Endodermal cell (in vitro differentiated cells): ENCODE measurements at regions not wholly inside any gene's neighbourhood (a gene's known extent, or its start where the extent isn't known, plus 50 kb on each side); places are given as distances from the start of the nearest gene placed in this dataset.

ENCODE experiments used
- DNase-seq: peaks from one replicate; pipeline ENCODE4 v3.0.0-alpha.2; 2017
- H3K27ac ChIP-seq: 2 replicates; pipeline ENCODE4 v1.5.1; 2013; ENCODE audit warnings: mild to moderate bottlenecking, low read depth, low read length, moderate library complexity
- H3K27me3 ChIP-seq: 2 replicates; pipeline ENCODE4 v1.6.1; 2013; ENCODE audit warnings: mild to moderate bottlenecking, low read length, moderate library complexity; ENCODE audit not compliant: insufficient read depth, control insufficient read depth, poor library complexity, severe bottlenecking
- H3K36me3 ChIP-seq: 2 replicates; pipeline ENCODE4 v1.7.0; 2013; ENCODE audit warnings: mild to moderate bottlenecking, low read length, moderate library complexity; ENCODE audit not compliant: control insufficient read depth, insufficient read depth
- H3K4me1 ChIP-seq: one replicate; pipeline ENCODE4 v1.7.0; 2013; ENCODE audit warnings: low read length; ENCODE audit not compliant: control insufficient read depth, insufficient read depth
- H3K4me3 ChIP-seq: 2 replicates; pipeline ENCODE4 v1.5.1; 2013; ENCODE audit warnings: mild to moderate bottlenecking, low read length, moderate library complexity
- H3K9ac ChIP-seq: 2 replicates; pipeline ENCODE4 v1.6.1; 2013; ENCODE audit warnings: mild to moderate bottlenecking, low read length, moderate library complexity; ENCODE audit not compliant: poor library complexity, severe bottlenecking; ENCODE audit errors: extremely low read depth
- H3K9me3 ChIP-seq: 2 replicates; pipeline ENCODE4 v1.6.1; 2013; ENCODE audit warnings: mild to moderate bottlenecking, low read length, moderate library complexity; ENCODE audit not compliant: control insufficient read depth
- H3K27ac Mint-ChIP-seq: 2 replicates; pipeline ENCODE4 v1.8.0; 2020; ENCODE audit warnings: mixed read lengths
- H3K27me3 Mint-ChIP-seq: 2 replicates; pipeline ENCODE4 v1.8.0; 2021; ENCODE audit warnings: mild to moderate bottlenecking, mixed read lengths; ENCODE audit not compliant: insufficient read depth
- H3K36me3 Mint-ChIP-seq: 2 replicates; pipeline ENCODE4 v1.8.0; 2020; ENCODE audit warnings: low read depth, mixed read lengths
- H3K4me1 Mint-ChIP-seq: 2 replicates; pipeline ENCODE4 v1.8.0; 2020; ENCODE audit warnings: mixed read lengths
- H3K4me3 Mint-ChIP-seq: 2 replicates; pipeline ENCODE4 v1.8.0; 2020; ENCODE audit warnings: mild to moderate bottlenecking, moderate library complexity, mixed read lengths
- H3K9me3 Mint-ChIP-seq: 2 replicates; pipeline ENCODE4 v1.8.0; 2020; ENCODE audit warnings: mild to moderate bottlenecking, mixed read lengths
- WGBS, 2 experiments: methylation state at CpG; one replicate each; pipeline versions ENCODE4 v1.1.5 to v1.1.7; 2013; ENCODE audit warnings: missing lambda C conversion rate in 2 of 2, mixed read lengths in 1 of 2; ENCODE audit not compliant: insufficient coverage in 1 of 2, insufficient read length in 1 of 2; 5-methylcytosine and 5-hydroxymethylcytosine counted together
- TF ChIP-seq, protein P1 (sequence below): fragments of 200-600 bp; sonication (generic); conservative IDR thresholded peaks from 2 replicates; pipeline ENCODE4 v1.5.0; 2021; ENCODE audit warnings: antibody characterized with exemption, mild to moderate bottlenecking

DNA sequence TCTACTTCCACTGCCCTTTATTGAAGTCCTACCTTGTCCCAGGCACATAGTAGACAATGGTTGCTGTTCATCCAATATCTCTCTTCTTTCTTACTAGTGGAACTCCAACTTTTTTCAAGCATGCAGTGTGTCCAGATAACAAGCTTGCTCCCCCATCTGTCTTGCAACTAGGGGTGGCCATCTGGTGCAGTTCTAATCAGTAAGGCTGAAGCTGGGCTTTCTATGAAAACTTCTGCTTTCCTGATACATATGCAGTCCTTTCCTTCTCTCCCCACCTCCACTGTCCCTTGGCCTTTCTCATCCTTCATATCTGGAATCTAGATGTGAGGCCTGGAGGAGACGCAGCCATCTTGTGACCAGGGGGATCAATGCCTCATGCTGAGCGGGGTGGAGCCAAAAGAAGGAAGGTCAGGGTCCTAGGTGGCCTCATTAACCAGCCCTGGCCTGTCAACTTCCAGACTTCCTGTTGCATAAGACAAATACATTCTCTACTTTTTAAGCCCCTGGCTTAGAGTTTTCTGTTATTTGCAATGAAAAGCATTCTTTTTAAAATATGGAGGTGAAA, 59.6 kb upstream of the ZFP64 start:
- H3K27me3 Mint-ChIP-seq = no peaks in the 10 kb centered on the region
- H3K36me3 Mint-ChIP-seq = no peaks in the 10 kb centered on the region
- WGBS, 2 experiments = 91 to 92% methylated on average over 2 of the region's 2 CpGs

DNA sequence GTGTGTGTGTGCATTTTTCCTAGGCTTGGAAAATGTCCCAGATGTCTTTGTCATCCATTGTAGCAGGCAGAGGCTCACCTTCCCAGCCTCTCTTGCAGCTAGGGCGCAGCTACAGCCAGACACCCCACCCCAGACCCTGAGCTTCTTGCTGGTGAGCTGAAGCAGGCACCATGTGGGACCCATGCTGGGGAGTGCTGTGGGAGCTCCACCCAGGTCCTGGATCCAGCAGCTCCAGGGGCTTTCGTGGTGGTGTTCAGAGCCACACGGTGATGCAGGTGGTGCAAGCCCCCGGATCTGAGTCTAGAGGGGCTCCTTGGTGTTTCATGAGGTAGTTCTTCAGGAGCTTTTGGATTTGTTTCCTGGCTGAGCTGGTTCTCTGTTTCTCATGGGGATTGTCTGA, 56.0 kb upstream of the ZFP64 start:
- WGBS, 2 experiments = 89% methylated on average over 3 to 4 of the region's 4 CpGs
- TF ChIP-seq, protein P1, sequence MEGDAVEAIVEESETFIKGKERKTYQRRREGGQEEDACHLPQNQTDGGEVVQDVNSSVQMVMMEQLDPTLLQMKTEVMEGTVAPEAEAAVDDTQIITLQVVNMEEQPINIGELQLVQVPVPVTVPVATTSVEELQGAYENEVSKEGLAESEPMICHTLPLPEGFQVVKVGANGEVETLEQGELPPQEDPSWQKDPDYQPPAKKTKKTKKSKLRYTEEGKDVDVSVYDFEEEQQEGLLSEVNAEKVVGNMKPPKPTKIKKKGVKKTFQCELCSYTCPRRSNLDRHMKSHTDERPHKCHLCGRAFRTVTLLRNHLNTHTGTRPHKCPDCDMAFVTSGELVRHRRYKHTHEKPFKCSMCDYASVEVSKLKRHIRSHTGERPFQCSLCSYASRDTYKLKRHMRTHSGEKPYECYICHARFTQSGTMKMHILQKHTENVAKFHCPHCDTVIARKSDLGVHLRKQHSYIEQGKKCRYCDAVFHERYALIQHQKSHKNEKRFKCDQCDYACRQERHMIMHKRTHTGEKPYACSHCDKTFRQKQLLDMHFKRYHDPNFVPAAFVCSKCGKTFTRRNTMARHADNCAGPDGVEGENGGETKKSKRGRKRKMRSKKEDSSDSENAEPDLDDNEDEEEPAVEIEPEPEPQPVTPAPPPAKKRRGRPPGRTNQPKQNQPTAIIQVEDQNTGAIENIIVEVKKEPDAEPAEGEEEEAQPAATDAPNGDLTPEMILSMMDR = no peak
- no peaks in the 10 kb centered on the region for H3K27me3 ChIP-seq
- H3K36me3 Mint-ChIP-seq = no peaks in the 10 kb centered on the region
- no peaks in the 10 kb centered on the region for H3K4me1 ChIP-seq
- H3K4me1 Mint-ChIP-seq = peaks cover 2% of the 10 kb centered on the region
- peaks cover 4% of the 10 kb centered on the region for H3K9me3 Mint-ChIP-seq
- H3K4me3 ChIP-seq = no peak overlapping the region
- no peak overlapping the region for H3K27ac Mint-ChIP-seq
- H3K27me3 Mint-ChIP-seq = no peaks in the 10 kb centered on the region
- H3K9me3 ChIP-seq = no peaks in the 10 kb centered on the region
- no peak overlapping the region for H3K4me3 Mint-ChIP-seq
- H3K9ac ChIP-seq = no peak overlapping the region
- no peak for DNase-seq
- H3K27ac ChIP-seq = no peak overlapping the region
- H3K36me3 ChIP-seq = no peaks in the 10 kb centered on the region

More for the DNA sequence above, 59.6 kb upstream of the ZFP64 start:
- Histone ChIP-seq H3K27ac (no peak overlapping the region), H3K4me1 (no peaks in the 10 kb centered on the region), H3K9me3 (no peaks in the 10 kb centered on the region), H3K27me3 (no peaks in the 10 kb centered on the region), H3K36me3 (no peaks in the 10 kb centered on the region), H3K9ac (no peak overlapping the region), H3K4me3 (no peak overlapping the region)
- TF ChIP-seq, protein P1 = no peak
- H3K4me3 Mint-ChIP-seq = no peak overlapping the region
- no peak for DNase-seq
- peaks cover 4% of the 10 kb centered on the region for H3K9me3 Mint-ChIP-seq
- no peaks in the 10 kb centered on the region for H3K4me1 Mint-ChIP-seq
- H3K27ac Mint-ChIP-seq = no peak overlapping the region

DNA sequence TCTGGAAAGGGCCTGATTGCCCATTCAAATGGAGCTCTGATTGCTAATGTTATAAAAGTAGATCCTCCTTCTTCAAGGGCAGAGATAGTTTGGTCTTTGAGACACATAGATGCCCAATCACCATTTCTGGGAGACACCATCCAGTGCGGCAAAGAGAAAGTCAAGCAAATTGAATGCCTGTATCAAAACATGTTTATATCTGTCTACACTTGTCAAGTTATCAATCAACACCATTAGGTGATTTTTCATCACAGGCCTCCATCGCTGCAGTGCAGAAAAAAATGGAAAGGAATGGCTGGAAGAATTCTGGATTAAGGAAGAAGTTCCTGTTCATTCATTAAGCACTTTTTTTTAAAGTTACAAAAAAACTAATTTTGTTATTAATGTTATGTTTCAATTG, 54.8 kb upstream of the ZFP64 start:
- Histone ChIP-seq H3K27me3 (no peaks in the 10 kb centered on the region), H3K9ac (no peak overlapping the region), H3K27ac (no peak overlapping the region), H3K4me3 (no peak overlapping the region), H3K9me3 (no peaks in the 10 kb centered on the region), H3K4me1 (no peaks in the 10 kb centered on the region), H3K36me3 (no peaks in the 10 kb centered on the region)
- H3K27ac Mint-ChIP-seq = no peak overlapping the region
- WGBS, 2 experiments = 83% methylated on average over 2 of the region's 2 CpGs; no CpG with 5 or more reads in 1 of the 2 experiments
- peaks cover 4% of the 10 kb centered on the region for H3K9me3 Mint-ChIP-seq
- no peaks in the 10 kb centered on the region for H3K36me3 Mint-ChIP-seq
- DNase-seq = no peak
- H3K4me1 Mint-ChIP-seq = peaks cover 2% of the 10 kb centered on the region
- TF ChIP-seq, protein P1 = no peak
- H3K4me3 Mint-ChIP-seq = no peak overlapping the region
- H3K27me3 Mint-ChIP-seq = no peaks in the 10 kb centered on the region
